HT1080 (cell line): ENCODE measurements at regions not wholly inside any gene's neighbourhood (a gene's known extent, or its start where the extent isn't known, plus 50 kb on each side); places are given as distances from the start of the nearest gene placed in this dataset. TPM values are rescaled to one million over a fixed set of nuclear protein-coding genes. Genes with fewer than 3 reads are reported as not detected.
"Not testable (repeated sequence)": the region's sequence is repeated elsewhere in the genome, so short reads cannot be mapped to it uniquely, and the experiment has no call there.

Experiments used
- DNase-seq: peaks from one replicate; pipeline ENCODE4 v3.0.0-alpha.2; 2015; ENCODE audit warnings: low read depth
- small RNA-seq: library from RNA; depleted of rRNA; stranded (forward); fragments of <200 nt; gene quantifications from one replicate; pipeline ENCODE3, GENCODE V24; 2014

- no peak for DNase-seq
Measured at GRCh38 chr19:23474761-23475160, 79.5 kb upstream of the ZNF91 start.

GRCh38 chr19:23474172-23474571, 78.9 kb upstream of the ZNF91 start:
- no peak for DNase-seq

GRCh38 chr19:23470873-23471545, 75.7 kb upstream of the ZNF91 start:
- no peak for DNase-seq

DNA sequence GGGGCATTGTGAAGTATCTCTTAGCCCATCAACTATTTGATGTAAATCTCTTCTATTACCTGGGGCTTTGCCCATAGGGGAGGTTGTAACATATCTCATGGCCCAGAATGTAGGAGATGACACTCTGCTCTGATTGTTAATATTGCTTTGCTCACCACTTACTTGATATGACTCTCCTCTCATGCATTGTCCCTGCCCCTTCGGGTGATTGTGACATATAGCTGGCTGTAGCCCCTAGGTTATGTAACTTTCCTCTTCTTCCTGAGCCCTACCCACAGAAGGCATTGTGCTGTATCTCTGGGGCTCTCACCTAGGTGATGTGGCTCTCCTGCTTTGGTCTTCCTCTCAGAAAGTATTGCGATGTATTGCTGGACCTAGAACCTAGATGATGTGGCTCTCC, 69.1 kb upstream of the ZNF91 start:
- not testable (repeated sequence) for DNase-seq

DNA sequence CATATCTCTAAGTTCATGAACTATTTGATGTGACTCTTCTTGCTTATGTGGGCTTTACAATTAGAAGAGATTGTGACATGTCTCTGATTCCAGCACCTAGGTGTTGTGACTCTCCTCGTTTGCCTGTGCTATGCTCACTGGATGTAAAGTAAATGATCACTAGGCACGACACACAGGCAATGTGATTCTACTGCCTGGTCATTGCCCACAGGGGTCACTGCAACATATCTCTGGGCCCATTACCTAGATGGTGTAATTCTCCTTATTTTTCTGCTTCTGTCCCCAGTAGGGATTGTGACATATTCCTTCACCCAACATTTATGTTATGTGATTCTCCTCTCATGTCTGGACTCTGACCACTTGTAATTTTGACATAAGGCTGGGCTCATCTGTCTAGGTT, 65.8 kb upstream of the ZNF91 start:
- DNase-seq = no peak

GRCh38 chr19:23460656-23461055, 65.4 kb upstream of the ZNF91 start:
- peak; percentile 54 for DNase-seq

Small RNA genes in the stretch of these regions (small RNA-seq; reads per million reads assigned to genes)
- not detected for gene RPS27P29
